GM13976 (cell line): ENCODE measurements at regions not wholly inside any gene's neighbourhood (a gene's known extent, or its start where the extent isn't known, plus 50 kb on each side); places are given as distances from the start of the nearest gene placed in this dataset.
"Not testable (repeated sequence)": the region's sequence is repeated elsewhere in the genome, so short reads cannot be mapped to it uniquely, and the experiment has no call there.

Source experiments
- DNase-seq: peaks from one replicate; pipeline ENCODE4 v3.0.0; 2012; ENCODE audit warnings: low spot score
- in situ Hi-C: fragments of 300-500 bp; cut with MboI; formaldehyde crosslinking; loops from one replicate; pipeline ENCODE4 v1.12.0; 2022; ENCODE audit warnings: low sequenced_read_pairs, mixed read lengths, inconsistent platforms; ENCODE audit not compliant: unreplicated experiment

DNA sequence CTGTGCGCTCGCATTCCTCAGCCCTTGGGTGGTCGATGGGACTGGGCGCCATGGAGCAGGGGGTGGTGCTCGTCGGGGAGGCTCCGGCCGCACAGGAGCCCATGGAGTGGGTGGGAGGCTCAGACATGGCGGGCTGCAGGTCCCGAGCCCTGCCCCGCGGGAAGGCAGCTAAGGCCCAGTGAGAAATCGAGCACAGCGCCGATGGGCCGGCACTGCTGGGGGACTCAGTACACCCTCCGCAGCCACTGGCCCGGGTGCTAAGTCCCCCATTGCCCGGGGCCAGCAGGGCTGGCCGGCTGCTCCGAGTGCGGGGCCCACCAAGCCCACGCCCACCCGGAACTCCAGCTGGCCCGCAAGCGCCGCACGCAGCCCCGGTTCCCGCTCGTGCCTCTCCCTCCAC lies 104.1 kb downstream of the SRGAP2 start:
- DNase-seq, in situ Hi-C loops: not testable (repeated sequence)

DNA sequence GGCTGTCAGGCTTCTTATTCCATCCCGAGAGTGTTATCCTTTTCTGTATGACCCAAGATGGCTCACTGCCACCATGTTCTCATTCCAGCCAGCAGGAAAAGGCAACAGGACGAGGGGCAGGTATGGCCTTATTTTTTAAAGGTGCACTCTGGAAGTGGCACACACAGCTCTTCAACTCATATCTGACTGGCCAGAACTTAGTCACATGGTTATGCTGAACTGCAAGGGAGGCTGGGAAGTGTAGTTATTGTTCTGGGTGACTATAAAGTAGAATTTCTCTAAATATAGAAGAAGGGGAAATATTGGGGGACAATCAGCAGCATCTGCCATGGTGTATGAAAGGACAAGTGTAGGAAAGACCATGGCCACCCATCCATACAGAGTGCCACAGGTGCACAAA lies 107.6 kb downstream of the SRGAP2 start:
- DNase-seq, in situ Hi-C loops: not testable (repeated sequence)

DNA sequence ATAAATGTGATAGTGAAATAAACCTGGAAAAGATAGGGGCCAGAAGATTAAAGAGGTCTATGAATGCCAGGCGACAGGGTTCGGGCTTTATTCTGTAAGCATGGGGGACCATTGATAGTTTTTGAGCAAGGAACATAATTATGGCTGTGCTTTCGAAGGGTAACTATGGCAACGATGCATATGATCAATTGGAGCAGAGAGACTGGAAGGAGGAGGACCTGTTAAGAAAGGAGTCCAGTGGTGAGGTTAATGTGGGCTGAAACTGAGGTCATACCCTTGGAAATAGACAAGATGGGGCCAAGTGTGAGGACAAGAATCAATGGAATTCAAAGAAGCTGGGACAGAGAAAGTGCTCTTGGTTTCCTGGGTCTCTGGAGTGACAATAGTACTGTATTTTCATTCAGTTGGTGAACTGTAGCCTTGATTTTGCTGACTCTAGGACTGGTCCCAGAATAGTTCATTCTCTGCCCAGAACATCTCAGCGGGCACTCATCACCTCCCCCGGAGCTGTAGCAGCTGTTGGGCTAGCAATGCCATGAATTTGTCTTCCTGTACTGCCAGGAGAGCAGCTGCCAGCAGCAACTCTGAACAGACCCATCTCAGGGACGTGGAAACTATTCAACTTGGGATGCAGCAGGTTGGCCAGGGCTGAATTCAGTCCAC lies 108.4 kb downstream of the SRGAP2 start:
- in situ Hi-C loops, DNase-seq: not testable (repeated sequence)

- in situ Hi-C loops, DNase-seq: not testable (repeated sequence)
Measured at GRCh38 chr1:206312274-206312665, 108.9 kb downstream of the SRGAP2 start.

DNA sequence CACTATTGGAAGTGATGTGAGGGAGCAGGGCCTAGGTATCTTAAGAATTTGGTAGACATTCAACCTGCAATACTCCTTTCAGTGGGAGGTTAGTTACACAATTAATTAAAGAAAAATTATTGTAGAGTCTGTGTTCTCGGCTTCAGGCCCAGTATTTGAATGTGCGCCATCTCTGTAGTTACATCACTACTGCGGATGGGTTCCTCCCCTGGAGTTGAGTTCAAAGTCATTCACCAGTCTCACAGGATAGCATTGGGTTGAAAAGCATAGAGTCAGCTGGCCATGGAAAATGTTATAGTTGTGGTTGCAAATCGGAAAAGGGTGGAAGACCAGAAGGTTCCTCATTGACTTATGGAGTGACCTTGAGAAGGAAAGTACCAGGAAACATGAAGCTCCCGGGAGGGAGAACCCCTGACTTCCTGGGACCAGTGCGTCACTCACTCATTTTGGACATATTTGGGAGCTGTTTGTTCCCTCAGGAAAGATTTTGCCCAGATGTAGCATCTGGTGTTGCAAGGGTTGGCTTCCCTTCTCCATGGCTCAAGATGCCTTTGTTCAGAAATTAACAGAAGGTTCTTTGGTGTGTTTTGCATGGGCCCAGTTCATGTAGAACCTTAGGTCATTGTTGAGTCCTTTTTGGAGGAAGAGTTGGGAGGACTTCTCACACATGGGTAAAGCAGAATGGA lies 111.8 kb downstream of the SRGAP2 start:
- in situ Hi-C loops, DNase-seq: not testable (repeated sequence)

DNA sequence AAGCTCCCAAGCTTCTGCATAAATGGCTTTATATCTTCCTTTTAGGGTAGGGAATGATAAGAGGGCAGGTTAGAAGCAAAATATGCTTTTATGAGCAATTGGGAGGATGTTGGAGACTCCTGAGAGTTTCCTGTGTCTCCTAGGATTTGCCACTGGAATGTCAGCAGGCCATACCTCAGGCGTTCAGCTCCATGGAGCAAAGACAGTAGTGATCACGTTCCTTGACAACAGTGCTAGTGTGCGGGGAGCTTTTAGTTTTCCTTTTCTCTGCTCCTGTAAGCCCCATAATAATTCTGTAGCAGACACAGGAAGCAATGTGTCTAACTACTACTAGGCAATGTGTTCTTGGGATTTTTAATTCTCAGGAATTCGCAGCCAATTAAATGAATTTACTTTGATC lies 113.6 kb downstream of the SRGAP2 start:
- in situ Hi-C loops, DNase-seq: not testable (repeated sequence)

DNA sequence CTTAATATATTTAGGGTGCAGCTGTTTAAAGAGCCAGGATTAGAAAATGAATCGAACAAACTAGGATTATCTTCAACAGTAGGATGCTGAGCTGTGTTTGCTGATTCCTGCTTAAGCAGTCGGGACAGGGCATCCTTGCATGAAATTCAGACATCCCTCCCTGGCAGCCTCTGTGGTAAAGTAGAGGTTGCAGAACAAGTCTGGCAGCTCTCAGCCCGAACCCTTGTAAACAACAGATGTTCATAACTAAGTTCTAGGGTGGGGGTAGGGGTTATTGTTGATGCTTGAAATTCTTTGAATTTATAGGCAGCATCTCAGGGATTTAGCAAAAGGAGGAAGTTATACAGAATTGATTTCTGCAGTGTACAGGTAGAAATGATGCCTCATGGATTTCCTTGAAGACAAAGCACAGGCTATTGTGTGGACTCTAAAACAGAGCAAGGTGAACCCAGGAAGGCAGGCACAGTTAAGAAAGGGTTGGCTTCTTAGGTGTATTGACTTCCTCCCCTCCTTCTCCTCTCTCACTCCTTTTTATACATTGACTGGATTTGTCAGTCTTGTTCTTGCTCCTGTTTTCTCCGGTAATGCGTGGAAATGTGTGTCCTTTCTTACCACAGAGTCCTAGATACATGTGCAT lies 114.7 kb downstream of the SRGAP2 start:
- in situ Hi-C loops, DNase-seq: not testable (repeated sequence)

DNA sequence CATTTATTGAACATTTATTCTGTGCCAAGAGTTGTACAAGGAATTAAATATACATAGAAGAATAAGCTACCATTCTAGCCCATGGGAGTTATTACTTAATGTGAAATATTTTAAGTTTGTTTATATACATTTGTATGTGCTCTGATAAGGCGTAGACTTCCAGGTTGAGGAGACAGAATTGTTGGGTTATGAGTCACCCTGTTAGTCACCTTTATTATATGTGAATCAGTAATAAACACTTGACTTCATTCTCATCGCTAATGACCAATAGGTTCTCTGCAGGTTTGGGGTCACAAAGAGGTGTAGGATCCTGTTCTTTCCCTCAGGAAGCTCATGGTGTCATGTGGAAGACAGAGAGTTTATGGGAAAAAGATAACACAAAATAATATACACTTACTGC lies 116.9 kb downstream of the SRGAP2 start:
- in situ Hi-C loops, DNase-seq: not testable (repeated sequence)

DNA sequence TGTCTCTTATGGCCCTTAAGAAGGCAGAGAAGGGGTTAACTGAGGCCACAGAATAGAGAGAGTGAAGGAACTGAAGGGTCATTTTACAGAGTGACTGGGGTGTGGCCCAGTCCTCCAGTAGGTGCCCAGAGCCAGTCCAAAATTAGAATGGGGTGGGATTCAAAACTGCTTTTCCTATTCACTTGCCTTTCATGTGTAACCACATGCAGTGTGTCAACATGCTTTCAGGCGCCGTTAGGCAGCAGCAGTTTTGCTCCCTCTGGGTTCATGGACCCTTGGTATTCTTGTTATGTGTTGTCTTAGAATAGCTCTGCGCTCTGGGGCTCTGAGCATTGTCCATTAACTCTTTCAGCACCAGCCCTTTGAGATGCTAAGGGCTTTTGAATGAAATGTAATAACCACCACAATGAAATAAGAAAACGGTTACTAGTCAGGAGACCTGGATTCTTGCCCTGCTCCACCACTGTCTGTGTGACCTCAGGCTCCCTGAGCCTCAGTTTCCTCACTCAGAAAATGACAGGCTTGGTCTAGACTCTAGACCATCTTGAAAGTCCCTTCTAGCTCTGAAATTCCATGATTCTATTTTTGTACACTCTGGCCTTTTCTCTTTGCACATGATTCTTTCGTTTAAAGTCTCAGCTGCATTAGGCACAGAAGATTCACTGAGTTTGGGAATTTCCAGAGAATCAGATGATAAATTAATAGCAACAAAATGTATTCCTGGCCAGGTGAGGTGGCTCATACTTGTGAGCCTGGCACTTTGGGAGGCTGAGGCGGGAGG lies 123.0 kb downstream of the SRGAP2 start:
- in situ Hi-C loops, DNase-seq: not testable (repeated sequence)

GRCh38 chr1:206331597-206331996 lies 128.3 kb downstream of the SRGAP2 start:
- DNase-seq, in situ Hi-C loops: not testable (repeated sequence)

DNA sequence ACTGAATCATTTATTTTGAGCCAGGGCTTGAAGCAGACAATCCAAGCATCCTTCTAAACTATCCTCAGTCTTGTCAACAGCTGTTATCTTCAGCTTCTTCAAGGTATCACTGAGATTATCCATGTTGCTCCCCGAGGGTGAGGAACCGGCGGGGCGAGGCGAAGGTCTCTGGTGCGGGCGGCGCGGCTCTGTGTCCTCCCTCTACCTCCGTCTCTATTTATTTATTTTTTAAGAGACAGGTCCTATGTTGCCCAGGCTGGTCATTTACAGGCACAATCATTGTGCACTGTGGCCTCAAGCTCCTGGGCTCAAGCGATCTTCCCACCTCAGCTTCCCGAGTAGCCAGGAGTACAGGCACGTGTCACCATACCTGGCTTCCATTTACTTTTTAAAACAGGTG lies 130.0 kb downstream of the SRGAP2 start:
- DNase-seq, in situ Hi-C loops: not testable (repeated sequence)

DNA sequence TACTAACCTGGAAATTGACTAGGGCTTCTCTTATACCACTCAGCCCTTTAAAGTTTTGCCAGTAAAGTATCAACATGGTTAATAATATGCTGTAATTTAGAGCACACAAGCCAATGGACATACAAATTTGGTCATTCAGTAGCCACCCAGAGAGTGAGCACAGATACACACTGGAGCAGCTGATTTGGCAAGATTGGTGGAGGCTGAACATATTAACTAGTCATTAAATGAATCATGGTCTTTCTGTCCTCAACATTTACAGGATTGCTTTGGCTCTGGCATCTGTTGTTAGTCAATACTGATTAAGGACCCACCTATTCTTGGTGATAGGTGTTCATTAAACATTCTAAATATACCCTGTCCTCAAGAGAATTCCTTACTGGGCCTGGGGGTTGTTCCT lies 130.6 kb downstream of the SRGAP2 start:
- in situ Hi-C loops, DNase-seq: not testable (repeated sequence)

- in situ Hi-C loops, DNase-seq: not testable (repeated sequence)
Measured at GRCh38 chr1:206334481-206334880, 131.1 kb downstream of the SRGAP2 start.

GRCh38 chr1:206335162-206335561 lies 131.8 kb downstream of the SRGAP2 start:
- DNase-seq: not testable (repeated sequence)

GRCh38 chr1:206335875-206336846 lies 132.8 kb downstream of the SRGAP2 start:
- in situ Hi-C loops: not testable (repeated sequence)

More at GRCh38 chr1:206335162-206335561, 131.8 kb downstream of the SRGAP2 start:
- in situ Hi-C loops: not testable (repeated sequence)

DNA sequence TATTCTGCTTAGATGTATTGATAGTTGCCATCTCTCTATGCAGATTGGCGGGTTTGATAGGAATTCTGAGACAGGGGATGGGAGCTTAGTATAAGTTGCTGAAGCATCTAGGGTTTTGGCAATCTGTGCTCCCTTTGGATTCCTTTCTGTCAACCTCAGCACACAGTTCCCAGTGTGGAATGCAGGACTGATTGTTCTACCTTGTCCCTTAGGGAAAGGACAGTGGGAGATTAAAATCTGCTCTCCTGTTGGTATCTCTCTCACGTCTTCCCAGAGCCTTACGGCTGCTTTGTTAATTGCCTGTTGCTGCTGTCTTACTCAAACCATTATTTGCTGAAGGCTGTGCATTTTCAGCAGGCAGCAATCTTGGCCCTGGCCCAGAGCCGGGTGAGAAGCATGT lies 133.3 kb upstream of the IKBKE start:
- in situ Hi-C loops, DNase-seq: not testable (repeated sequence)

More at GRCh38 chr1:206335875-206336846, 132.8 kb downstream of the SRGAP2 start:
- DNase-seq: not testable (repeated sequence)

GRCh38 chr1:206350493-206351275 lies 119.6 kb upstream of the IKBKE start:
- in situ Hi-C loops: not testable (repeated sequence)

More at GRCh38 chr1:206350493-206351275, 119.6 kb upstream of the IKBKE start:
- DNase-seq: not testable (repeated sequence)
